ENCODE measurements at regions not wholly inside any gene's neighbourhood (a gene's known extent, or its start where the extent isn't known, plus 50 kb on each side); places are given as distances from the start of the nearest gene placed in this dataset.

DNA sequence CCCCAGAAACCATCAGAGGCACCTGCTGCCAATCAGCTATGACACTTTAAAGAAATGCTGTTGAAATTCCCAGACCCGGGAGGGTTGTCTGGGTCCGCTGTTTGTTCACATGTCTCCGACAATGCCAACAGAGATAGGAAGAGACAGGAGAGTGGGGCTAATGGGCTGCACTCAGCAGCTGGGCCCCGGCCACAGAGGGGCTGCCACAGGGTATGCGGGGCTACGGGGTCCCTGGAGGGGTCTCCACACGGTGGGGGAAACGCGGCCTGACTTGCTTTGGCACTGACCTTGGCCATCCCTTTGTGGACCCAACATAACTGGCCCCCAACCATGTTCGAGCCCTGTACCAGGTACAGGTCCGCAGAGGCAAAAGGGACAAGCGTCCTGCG, 121.0 kb upstream of the PPP1R26 start:
- no peak for TF ChIP-seq TAF1 (IDR thresholded peaks at IDR 0.05; ENCODE audit: borderline replicate concordance, low read depth, low read length)
- no peak for TF ChIP-seq POLR2A (IDR thresholded peaks at IDR 0.05; ENCODE audit: low read depth, low read length)
- no peak for TF ChIP-seq POLR2AphosphoS5 (IDR thresholded peaks at IDR 0.05; ENCODE audit: low read depth, low read length)

Measured in GM12892 (cell line).